ENCODE measurements at regions not wholly inside any gene's neighbourhood (a gene's known extent, or its start where the extent isn't known, plus 50 kb on each side); places are given as distances from the start of the nearest gene placed in this dataset.

GRCh38 chr3:72432246-72432645, 416.0 kb downstream of the SHQ1 start:
- DNase-seq (ENCODE audit: low spot score): no peak

- DNase-seq (ENCODE audit: low spot score): no peak
Measured at GRCh38 chr3:72429589-72430353, 418.5 kb downstream of the SHQ1 start.

GRCh38 chr3:72428803-72429202, 419.4 kb downstream of the SHQ1 start:
- DNase-seq (ENCODE audit: low spot score): no peak

- DNase-seq (ENCODE audit: low spot score): no peak
Measured at GRCh38 chr3:72427624-72428023, 420.6 kb downstream of the SHQ1 start.

GRCh38 chr3:72426618-72427397, 421.4 kb downstream of the SHQ1 start:
- DNase-seq (ENCODE audit: low spot score): no peak

GRCh38 chr3:72423643-72424042, 424.6 kb downstream of the SHQ1 start:
- DNase-seq (ENCODE audit: low spot score): no peak

- no peak for DNase-seq (ENCODE audit: low spot score)
Measured at GRCh38 chr3:72421786-72422185, 426.5 kb downstream of the SHQ1 start.

GRCh38 chr3:72421126-72421525, 427.1 kb downstream of the SHQ1 start:
- no peak for DNase-seq (ENCODE audit: low spot score)

- DNase-seq (ENCODE audit: low spot score): no peak
Measured at GRCh38 chr3:72418856-72419255, 429.4 kb downstream of the SHQ1 start.

GRCh38 chr3:72418244-72418643, 430.0 kb downstream of the SHQ1 start:
- DNase-seq (ENCODE audit: low spot score): no peak

GRCh38 chr3:72414481-72415016, 433.7 kb downstream of the SHQ1 start:
- DNase-seq (ENCODE audit: low spot score): no peak

- DNase-seq (ENCODE audit: low spot score): no peak
Measured at GRCh38 chr3:72413228-72413627, 435.0 kb downstream of the SHQ1 start.

- DNase-seq (ENCODE audit: low spot score): no peak
Measured at GRCh38 chr3:72412340-72412956, 435.8 kb downstream of the SHQ1 start.

GRCh38 chr3:72411843-72412242, 436.4 kb downstream of the SHQ1 start:
- DNase-seq (ENCODE audit: low spot score): no peak

GRCh38 chr3:72411126-72411525, 437.1 kb downstream of the SHQ1 start:
- DNase-seq (ENCODE audit: low spot score): no peak

- DNase-seq (ENCODE audit: low spot score): no peak
Measured at GRCh38 chr3:72408983-72409779, 439.1 kb downstream of the SHQ1 start.

- DNase-seq (ENCODE audit: low spot score): no peak
Measured at GRCh38 chr3:72407766-72408165, 440.5 kb downstream of the SHQ1 start.

- DNase-seq (ENCODE audit: low spot score): no peak
Measured at GRCh38 chr3:72405943-72406566, 442.2 kb downstream of the SHQ1 start.

- DNase-seq (ENCODE audit: low spot score): no peak
Measured at GRCh38 chr3:72401005-72401545, 447.2 kb downstream of the SHQ1 start.

GRCh38 chr3:72398781-72399180, 449.5 kb downstream of the SHQ1 start:
- no peak for DNase-seq (ENCODE audit: low spot score)

GRCh38 chr3:72397586-72397985, 450.7 kb downstream of the SHQ1 start:
- no peak for DNase-seq (ENCODE audit: low spot score)

Data from D341Med (cell line).